Kidney capillary endothelial cell (primary cell): ENCODE measurements at regions not wholly inside any gene's neighbourhood (a gene's known extent, or its start where the extent isn't known, plus 50 kb on each side); places are given as distances from the start of the nearest gene placed in this dataset.
"Not testable (repeated sequence)": the region's sequence is repeated elsewhere in the genome, so short reads cannot be mapped to it uniquely, and the experiment has no call there.

Experiments
- DNase-seq: peaks from one replicate; pipeline ENCODE4 v3.0.0-alpha.2; 2018; ENCODE audit warnings: low spot score

DNA sequence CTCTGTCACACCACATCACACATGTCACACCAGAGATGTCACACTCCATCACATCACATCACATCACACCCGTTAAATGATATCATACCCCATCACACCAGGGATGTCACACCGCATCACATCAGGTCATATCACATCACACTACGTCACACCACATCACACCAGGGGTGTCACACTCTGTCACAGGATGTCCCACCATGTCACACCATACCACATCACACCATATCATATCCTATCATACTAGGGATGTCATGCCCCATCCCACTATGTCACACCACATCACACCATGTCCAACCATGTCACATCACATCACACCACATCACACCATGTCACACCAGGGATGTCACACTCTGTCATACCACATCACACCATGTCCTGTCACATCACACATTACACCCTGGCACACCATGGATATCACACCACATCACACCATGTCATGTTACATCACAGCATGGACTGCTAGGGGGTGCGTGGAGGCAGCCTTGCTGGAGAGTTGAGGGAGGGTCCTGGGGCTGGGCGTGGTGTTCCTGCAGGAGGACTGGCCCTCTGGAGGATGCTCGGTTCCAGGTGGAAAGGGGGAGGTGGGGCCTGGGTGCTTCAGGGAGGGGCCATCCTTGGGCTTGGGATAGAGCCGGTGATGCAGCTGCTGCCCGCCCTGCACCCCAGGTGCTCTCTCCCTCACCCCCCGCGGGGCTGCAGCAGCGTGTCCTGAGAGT is 134.6 kb downstream of the TMEM121 start:
- no peak for DNase-seq

DNA sequence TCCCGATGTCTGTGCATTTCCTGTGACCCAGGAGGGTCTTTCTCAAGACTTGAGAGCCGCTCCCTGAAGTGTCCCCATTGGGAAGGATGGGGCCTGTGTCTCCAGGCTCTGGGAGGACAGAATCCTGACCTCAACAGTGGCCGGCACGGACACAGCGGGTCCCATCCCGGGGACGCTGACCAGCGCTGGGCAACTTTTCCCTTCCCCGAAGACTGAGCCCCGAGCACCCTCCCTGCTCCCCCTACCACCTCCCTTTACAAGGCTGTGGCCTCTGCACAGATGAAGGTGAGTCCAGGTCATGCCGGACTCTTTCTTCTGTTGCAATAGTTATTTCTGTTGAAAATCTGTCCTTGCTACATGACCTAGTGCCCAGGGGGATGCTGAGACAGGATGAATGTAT is 135.7 kb downstream of the TMEM121 start:
- not testable (repeated sequence) for DNase-seq

DNA sequence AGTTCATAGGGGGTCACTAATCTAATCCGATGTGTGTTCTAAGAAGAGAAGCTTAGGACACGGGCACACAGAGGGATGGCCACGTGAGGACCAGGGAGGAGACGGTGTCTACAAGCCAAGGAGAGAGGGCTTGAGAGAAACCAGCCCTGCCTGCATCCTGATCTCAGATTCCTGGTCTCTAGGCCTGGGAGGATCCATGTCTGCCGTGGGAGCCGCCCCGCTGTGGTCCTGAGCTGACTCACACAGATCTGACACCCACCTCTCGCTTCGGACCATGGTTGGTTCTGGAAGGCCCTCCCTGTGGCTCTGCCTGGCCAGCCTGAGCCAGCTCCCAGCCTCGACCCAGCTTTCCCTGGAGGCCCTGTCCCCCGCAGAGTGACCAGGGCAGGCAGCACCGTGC is 136.2 kb downstream of the TMEM121 start:
- not testable (repeated sequence) for DNase-seq

DNA sequence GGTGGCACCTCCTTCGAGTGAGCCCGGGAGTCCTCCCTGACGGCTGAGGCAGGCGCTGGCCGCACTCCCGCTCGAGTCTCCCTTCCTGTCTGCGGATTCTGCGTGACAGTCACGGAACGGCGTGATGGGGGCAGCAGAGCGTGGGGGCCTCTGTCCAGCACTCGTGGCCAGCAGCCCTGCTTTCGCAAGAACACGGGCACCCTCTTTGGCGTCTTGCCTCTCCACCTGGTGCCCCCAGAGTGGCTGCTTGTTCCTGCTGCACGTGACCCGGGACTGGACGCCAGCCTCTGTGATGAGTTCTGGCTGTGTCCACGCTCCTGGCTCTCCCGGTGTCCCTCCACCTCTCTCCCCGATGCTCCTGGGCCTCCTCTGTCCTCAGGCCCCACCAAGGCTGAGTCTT is 136.9 kb downstream of the TMEM121 start:
- not testable (repeated sequence) for DNase-seq

DNA sequence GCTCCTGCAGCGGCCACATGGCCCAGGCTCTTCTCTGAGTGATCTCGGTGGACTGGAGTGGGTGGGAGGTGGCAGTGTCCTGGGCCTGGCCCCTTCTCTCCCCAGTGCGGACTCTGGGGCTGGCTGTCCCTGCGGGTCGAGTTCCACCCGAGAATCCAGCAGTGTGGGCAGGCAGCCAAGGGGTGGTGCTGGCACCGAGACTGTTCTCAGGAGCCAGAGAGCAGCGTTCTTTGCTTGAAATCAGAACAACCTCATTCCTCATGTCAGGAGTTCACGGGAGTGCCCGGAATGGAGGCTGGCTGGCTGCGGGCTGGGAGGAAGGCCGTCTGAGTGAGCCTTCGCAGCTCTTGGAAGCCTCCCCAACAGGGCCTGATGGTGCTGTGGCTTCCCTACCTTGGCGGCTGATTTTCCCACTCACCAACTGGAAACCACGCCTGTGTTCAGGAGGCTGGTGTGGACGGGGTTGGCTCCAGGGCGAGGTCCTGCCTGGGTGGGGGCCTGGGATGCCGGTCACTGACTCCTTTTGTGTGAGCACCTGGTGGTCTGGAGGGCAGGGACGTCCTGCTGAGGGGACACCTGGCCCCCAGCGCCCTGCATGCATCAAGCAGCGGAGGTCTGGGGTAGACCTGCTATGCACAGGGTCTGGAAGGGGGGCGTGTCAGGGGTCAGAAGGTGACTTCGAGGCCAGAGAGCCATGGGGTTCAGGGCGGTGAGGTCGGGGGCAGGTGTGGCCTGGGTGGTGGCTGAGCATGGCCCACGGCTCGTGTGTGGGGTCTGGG is 137.6 kb downstream of the TMEM121 start:
- DNase-seq = not testable (repeated sequence)

DNA sequence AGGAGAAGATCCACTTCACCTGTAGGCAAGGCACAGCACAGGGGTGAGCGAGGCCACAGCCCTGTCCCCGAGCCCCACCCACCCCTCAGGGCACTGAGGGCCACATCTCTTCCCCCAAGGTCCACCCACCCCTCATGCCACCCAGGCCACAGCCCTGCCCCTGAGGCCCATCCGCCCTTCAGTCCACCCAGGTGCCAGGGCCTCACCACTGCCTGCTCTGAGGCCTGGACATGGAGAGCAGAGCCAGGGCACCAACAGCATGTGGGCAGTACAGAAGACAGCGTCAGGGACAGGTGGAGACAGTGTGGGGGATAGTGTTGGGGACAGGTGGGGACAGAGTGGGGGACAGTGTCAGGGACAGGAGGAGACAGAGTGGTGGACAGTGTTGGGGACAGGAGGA is 138.3 kb downstream of the TMEM121 start:
- no peak for DNase-seq

DNA sequence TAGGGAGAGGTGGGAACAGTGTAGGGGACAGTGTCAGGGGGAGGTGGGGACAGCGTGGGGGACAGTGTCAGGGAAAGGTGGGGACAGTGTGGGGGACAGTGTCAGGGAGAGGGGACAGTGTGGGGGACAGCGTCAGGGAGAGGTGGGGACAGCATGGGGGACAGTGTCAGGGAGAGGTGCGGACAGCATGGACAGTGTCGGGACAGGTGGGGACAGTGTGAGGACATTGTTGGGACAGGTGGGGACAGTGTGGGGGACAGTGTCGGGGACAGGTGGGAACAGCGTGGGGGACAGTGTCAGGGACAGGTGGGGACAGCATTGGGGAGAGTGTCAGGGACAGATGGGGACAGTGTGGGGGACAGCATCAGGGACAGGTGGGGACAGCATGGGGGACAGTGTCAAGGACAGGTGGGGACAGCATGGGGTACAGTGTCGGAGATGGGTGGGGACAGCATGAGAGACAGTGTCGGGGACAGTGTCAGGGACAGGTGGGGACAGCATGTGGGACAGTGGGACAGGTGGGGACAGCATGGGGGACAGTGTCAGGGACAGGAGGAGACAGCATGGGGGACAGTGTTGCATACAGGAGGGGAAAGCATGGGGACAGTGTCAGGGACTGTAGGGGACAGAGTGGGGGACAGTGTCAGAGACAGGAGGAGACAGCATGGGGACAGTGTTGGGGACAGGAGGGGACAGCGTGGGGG is 139.0 kb downstream of the TMEM121 start:
- DNase-seq = no peak

DNA sequence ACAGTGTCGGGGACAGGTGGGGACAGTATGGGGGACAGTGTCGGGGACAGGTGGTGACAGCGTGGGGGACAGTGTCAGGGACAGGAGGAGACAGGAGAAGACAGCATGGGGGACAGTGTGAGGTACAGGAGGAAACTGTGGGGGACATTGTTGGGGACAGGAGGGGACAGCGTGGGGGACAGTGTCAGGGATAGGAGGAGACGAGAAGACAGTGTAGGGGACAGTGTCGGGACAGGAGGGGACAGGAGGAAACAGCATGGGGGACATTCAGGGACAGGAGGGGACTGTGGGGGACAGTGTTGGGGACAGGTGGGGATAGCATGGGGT is 139.5 kb downstream of the TMEM121 start:
- DNase-seq = no peak

DNA sequence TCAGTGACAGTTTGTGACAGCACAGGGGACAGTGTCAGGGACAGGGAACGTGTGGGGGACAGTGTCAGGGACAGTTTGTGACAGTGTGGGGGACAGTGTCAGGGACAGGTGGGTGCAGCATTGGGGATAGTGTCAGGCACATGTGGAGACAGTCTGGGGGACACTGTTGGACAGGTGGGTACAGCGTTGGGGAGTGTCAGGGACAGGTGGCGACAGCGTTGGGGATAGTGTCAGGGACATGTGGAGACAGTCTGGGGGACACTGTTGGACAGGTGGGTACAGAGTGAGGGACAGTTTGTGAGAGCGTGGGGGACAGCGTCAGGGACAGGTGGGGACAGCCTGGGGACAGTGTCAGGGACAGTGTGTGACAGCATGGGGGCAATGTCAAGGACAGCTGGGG is 140.0 kb downstream of the TMEM121 start:
- no peak for DNase-seq

DNA sequence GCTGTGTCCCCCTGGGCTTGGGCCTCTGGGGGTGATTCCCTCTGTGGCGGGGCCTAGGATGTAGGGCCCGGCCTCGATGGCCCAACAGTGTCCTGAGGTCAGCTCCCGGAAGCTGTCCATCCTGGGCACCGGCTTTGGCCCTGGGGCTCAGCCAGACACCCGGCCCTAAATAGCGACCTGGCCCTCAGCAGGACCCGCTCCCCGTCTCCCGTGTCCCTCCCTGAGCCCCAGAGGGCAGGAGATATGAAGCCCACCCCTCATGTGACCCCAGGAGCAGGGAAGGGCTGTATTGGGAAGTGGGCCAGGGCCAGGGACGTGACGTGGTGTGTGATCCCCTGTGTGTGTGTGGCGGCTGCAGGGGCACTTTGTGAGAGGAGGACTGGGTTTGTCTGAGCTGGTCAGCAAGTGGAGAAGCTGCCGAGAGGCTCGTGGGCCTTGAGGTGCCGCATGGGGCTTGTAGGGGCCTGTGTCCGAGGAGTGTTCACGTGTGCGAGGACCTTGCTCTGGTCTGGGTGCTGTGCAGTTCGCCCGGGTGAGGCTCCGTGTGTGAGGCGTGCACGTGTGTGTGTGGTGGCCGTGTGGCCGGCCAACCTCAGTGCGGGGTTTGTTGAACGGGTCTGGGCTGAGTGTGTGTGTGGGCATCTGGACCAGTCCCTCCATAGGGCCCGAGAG is 140.7 kb downstream of the TMEM121 start:
- DNase-seq = not testable (repeated sequence)

DNA sequence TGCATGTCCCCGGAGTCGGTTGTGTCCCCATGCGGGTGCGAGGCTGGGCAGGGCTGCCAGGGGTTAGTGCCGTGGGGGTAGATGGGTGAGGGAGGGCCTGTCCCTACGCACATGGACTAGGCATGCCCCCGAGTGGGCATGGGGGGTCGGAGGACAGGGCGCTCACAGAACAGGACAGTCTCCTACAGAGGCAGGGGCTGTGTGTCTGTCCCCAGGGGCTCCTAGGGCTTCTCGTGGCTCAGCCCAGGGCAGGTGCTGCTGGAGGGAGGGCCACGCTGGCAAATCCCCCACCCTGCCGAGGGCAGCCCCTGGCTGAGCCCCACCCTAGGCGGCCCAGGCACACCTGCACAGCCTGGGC is 141.3 kb downstream of the TMEM121 start:
- DNase-seq = not testable (repeated sequence)

DNA sequence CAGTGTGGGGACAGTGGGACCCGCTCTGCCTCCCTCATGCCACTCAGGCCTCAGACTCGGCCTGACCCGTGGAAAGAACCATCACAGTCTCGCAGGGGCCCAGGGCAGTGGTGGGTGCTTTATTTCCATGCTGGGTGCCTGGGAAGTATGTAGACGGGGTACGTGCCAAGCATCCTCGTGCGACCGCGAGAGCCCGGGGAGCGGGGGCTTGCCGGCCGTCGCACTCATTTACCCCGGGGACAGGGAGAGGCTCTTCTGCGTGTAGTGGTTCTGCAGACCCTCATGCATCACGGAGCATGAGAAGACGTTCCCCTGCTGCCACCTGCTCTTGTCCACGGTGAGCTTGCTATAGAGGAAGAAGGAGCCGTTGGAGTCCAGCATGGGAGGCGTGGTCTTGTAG is 141.6 kb downstream of the TMEM121 start:
- DNase-seq = not testable (repeated sequence)

DNA sequence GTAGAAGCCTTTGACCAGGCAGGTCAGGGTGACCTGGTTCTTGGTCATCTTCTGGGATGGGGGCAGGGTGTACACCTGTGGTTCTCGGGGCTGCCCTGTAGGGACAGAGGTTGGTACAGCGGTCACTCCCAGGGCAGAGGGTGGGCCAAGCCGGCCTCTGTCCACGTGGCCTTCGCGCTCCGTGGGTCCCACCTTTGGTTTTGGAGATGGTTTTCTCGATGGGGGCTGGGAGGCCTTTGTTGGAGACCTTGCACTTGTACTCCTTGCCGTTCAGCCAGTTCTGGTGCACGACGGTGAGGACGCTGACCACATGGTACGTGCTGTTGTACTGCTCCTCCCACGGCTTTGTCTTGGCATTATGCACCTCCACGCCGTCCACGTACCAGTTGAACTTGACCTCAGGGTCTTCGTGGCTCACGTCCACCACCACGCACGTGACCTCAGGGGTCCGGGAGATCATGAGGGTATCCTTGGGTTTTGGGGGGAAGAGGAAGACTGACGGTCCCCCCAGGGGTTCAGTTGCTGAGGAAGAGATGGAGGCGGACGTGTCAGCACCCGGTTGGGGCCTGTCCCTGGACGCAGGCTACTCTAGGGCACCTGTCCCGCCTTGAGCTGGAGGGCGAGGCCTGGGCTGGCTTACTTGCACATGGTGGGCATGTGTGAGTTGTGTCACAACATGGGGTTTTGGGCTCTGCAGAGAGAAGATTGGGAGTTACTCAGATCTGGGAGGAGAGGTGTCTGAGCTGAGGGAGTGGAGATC is 142.3 kb downstream of the TMEM121 start:
- not testable (repeated sequence) for DNase-seq

DNA sequence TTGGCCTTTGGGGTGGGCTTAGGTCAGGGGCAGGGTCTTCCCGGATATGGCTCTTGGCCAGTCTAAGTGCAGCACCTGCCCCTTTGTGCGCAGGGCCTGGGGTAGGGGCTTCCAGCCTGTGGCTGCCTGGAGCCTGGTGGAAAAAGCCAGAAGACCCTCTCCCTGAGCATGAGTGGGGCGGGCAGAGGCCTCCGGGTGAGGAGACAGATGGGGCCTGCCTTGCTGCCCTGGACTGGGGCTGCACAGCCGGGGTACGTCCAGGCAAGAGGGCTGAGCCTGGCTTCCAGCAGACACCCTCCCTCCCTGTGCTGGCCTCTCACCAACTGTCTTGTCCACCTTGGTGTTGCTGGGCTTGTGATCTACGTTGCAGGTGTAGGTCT is 142.8 kb downstream of the TMEM121 start:
- not testable (repeated sequence) for DNase-seq

DNA sequence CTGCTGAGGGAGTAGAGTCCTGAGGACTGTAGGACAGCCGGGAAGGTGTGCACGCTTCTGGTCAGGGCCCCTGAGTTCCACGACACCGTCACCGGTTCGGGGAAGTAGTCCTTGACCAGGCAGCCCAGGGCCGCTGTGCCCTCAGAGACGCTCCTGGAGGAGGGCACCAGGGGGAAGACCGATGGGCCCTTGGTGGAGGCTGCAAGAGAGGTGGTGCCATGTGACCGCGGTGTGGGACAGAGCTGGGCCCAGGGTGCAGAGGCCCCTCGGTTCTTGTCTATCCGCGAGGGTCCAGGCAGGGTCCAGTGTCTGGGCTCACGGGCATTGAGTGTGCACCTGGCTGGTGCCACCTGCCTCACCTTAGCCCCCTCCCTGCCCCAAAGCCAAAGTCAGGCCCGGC is 143.3 kb downstream of the TMEM121 start:
- not testable (repeated sequence) for DNase-seq

DNA sequence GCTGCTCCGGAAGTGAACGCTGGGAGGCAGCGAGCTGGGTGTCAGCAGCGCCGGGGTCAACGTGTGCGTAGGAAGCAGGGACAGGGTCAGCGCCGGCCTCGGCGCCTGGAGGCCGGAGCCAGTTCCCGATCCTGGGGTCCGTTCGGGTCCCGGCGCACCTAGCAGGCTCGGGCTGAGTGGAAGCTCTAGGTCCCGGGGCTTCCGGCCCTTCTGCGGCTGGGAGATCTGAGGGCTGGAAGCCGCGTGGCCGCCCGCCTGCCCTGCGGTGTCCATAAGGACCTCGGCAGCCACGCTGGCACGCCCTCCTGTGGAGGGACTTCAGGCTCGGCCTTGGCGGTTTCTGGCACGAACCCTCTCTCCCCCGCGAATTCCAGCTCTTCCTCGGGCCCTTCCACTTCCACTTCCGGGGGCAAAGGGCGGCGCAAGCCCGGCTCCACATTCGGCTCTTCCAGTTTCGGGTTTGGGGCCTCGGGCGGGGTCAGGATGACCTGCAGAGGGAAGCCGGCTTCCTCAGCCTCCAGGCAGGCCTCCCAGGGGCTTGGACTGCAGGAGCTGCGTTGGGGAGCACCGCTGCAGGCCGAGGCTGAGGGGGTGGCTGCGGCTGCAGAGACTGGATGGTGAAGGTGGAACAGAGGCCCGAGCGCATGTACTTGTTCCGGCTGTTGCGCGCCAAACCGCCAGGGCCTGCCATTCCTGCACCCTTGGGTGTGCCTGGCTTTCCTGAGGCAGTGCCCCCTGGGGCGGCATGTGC is 146.2 kb downstream of the TMEM121 start:
- not testable (repeated sequence) for DNase-seq

DNA sequence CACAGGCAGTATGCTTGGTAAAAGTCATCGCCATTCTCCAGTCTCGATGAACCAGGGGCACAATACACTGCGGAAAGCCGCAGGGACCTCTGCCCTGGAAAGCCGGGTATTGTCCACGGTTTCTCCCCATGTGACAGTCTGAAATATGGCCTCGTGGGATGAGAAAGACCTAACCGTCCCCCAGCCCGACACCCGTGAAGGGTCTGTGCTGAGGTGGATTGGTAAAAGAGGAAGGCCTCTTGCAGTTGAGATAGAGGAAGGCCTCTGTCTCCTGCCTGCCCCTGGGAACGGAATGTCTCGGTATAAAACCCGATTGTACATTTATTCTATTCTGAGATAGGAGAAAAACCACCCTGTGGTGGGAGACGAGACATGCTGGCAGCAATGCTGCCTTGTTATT is 149.1 kb downstream of the TMEM121 start:
- not testable (repeated sequence) for DNase-seq

DNA sequence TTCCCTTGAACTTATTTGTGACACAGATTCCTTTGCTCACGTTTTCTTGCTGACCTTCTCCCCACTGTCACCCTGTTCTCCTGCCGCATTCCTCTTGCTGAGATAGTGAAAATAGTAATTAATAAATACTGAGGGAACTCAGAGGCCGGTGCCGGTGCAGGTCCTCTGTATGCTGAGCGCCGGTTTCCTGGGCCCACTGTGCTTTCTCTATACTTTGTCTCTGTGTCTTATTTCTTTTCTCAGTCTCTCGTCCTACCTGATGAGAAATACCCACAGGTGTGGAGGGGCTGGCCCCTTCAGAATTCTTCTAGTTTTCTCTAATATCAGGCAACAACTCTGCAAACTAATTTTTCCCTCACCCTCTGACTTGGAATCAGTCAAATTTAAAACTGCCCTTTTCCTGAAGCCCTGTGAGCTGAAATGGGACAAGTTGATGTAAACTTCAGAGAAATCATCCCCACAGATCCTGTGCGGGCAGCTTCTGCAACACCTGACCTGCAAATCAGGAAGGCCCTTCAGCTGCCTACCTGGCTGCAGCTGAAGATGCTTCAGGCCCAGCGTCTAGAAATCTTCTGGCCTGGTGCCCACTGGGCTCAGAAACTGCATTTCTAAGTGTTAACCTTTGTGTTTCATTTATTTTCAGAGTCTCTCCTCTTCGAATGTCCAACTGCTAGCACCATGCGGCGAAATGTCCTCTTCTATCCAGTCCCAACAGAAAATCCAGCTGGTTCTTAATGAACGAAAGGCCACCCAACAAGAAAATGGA is 149.7 kb downstream of the TMEM121 start:
- not testable (repeated sequence) for DNase-seq

DNA sequence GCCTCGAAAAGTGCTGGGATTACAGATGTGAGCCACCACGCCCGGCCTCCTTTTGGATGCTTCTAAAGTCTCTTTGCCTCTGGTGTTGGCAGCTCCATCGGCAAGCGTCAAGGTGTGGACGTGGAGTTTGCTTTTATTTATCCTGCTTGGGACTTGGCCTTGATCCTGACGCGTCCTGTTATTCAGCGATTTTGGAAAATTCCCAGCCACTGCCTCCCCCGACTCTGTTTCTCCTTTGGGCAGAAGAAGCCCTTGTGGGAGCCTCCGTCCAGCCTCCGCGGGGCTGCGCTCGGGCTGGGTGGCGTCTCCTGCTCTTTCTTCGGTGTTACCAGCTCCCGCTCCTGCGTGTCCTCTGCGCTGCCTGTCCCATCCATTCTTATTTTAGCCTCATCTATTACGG is 151.7 kb downstream of the TMEM121 start:
- not testable (repeated sequence) for DNase-seq
